Prostate gland (tissue), 2 donors: ENCODE measurements at regions not wholly inside any gene's neighbourhood (a gene's known extent, or its start where the extent isn't known, plus 50 kb on each side); places are given as distances from the start of the nearest gene placed in this dataset.

Experiments used
- DNase-seq: peaks from one replicate; pipeline ENCODE4 v3.0.0-alpha.2; 2019; ENCODE audit warnings: low spot score
- H3K27ac ChIP-seq, 2 donors: fragments of 200-600 bp; sonication (generic); 2 replicates each; pipeline ENCODE4 v1.5.1; 2017 to 2019
- H3K27me3 ChIP-seq: fragments of 200-600 bp; sonication (generic); replicated peaks from 2 replicates; pipeline ENCODE4 v1.5.1; 2019; ENCODE audit not compliant: insufficient read depth
- H3K36me3 ChIP-seq, 2 donors: fragments of 200-600 bp; sonication (generic); 1 replicate in 1 of 2; 2 replicates in 1 of 2; pipeline versions ENCODE4 v1.5.1 to v1.8.1; 2017 to 2019
- H3K4me1 ChIP-seq: fragments of 200-600 bp; sonication (generic); replicated peaks from 2 replicates; pipeline ENCODE4 v1.5.1; 2019
- H3K4me3 ChIP-seq, 2 donors: fragments of 200-600 bp; sonication (generic); 2 replicates each; pipeline ENCODE4 v1.5.1; 2017 to 2019
- H3K9me3 ChIP-seq: fragments of 200-600 bp; sonication (generic); 2 replicates; pipeline ENCODE4 v1.5.1; 2017
- CTCF ChIP-seq, 4 experiments: fragments of 200-600 bp in 2 of 4; fragments of 450-650 bp in 2 of 4; sonication (generic) in 2 of 4; IDR thresholded peaks; 1 replicate in 3 of 4; 2 replicates in 1 of 4; pipeline ENCODE4 v1.5.1; 2016 to 2019; ENCODE audit warnings: antibody characterized with exemption in 4 of 4, mild to moderate bottlenecking in 2 of 4, moderate library complexity in 2 of 4
- POLR2A ChIP-seq: fragments of 450-650 bp; IDR thresholded peaks from one replicate; pipeline ENCODE4 v1.6.1; 2016; ENCODE audit warnings: antibody characterized with exemption, mild to moderate bottlenecking
- POLR2AphosphoS5 ChIP-seq: sonication (generic); formaldehyde crosslinking; IDR thresholded peaks from one replicate; pipeline ENCODE4 v1.6.1; 2017; ENCODE audit warnings: antibody characterized with exemption
- WGBS: methylation state at CpG from one replicate; pipeline ENCODE4 v1.1.5; 2018; 5-methylcytosine and 5-hydroxymethylcytosine counted together
- intact Hi-C: fragments of 100-400 bp; cut with DNase I; formaldehyde crosslinking; loops from one replicate; pipeline ENCODE4 v1.14.2; 2022

DNA sequence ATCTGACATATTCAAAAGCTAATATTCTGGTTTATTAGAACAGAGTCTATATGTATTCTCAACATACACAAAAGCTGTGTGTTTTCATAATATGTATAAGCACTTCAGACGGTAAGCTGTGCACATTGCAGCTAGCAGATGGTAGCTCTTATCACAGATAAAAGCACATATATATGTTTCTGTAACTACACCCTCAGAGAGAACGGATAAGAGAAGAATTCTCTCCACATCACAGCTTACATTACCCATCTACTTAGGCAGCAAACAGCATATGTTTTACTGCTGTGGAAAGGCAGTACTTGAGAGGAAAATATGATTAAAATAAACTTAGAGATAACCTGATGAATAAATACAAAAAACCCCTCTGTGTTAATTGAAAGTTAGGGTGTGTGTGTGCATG lies 450.9 kb upstream of the ZNF608 start:
- Histone ChIP-seq H3K4me3 (no peak overlapping the region), H3K27ac (no peak overlapping the region), H3K9me3 (no peaks in the 10 kb centered on the region), H3K36me3 (no peaks in the 10 kb centered on the region), H3K27me3 (no peaks in the 10 kb centered on the region), H3K4me1 (no peaks in the 10 kb centered on the region)
- DNase-seq = no peak
- intact Hi-C loops = no loop called here
- no peak for TF ChIP-seq POLR2AphosphoS5
- WGBS = 79% methylated on average over 2 of the region's 2 CpGs

DNA sequence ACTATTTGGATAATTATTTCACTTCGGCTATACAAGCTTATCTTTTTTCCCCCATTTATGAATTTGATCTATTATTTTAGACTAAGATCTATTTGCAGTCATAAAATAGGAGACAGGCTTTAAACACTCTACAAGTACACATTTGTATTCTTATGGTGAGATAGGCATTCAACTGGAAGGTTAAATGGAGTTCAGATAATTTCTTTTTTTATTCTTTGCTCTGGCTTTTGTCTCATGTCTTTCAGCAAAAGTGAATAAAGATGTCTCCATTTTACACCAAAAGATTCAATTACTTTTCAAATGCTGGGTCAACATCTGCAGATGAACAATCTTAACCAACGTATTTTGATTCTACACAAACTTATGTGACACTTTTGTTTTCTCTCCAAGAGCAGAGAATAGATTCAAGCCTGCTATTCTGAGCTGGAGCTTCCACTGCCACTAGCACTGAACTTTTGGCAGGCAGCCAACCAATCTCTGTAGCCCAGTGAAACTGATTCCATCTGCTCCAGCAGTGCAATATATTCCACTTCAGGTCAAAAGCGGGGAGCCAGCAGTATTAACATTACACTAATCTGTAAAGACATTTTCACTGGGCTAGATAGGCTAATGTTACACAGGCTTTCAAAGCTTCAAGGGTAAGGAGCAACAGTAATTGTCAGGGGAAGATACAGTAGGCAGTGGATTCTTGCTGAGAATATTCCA lies 452.0 kb upstream of the ZNF608 start:
- intact Hi-C loops = no loop called here
- Histone ChIP-seq H3K9me3 (no peaks in the 10 kb centered on the region), H3K36me3 (no peaks in the 10 kb centered on the region), H3K4me1 (no peaks in the 10 kb centered on the region), H3K27me3 (no peaks in the 10 kb centered on the region), H3K27ac (no peak overlapping the region), H3K4me3 (no peak overlapping the region)
- 16% methylated on average over 3 of the region's 3 CpGs for WGBS
- DNase-seq = peak; percentile 74
- no peak for TF ChIP-seq CTCF (IDR thresholded peaks at IDR 0.05)
- peak; percentile 35 for TF ChIP-seq POLR2AphosphoS5
- no peak for TF ChIP-seq POLR2A

DNA sequence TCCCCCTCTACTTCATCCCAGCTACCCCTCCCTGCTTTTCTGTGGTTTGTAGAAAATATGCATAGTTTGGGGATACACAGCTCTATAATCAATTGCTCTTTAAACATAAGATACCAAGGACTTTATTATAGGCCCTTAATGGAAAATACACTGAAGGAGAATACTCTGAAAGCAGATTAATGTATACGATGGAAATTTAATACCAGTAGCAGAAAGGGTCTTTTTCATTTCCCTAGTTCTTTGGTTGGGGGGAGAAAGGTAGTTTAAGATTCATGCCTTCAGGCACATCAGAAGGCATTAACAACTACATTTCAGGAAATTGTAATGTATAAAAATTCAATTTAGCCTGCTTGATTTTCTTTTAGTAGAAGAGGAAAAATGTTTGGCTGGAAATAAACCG lies 452.9 kb upstream of the ZNF608 start:
- WGBS = 89% methylated on average over 2 of the region's 2 CpGs

DNA sequence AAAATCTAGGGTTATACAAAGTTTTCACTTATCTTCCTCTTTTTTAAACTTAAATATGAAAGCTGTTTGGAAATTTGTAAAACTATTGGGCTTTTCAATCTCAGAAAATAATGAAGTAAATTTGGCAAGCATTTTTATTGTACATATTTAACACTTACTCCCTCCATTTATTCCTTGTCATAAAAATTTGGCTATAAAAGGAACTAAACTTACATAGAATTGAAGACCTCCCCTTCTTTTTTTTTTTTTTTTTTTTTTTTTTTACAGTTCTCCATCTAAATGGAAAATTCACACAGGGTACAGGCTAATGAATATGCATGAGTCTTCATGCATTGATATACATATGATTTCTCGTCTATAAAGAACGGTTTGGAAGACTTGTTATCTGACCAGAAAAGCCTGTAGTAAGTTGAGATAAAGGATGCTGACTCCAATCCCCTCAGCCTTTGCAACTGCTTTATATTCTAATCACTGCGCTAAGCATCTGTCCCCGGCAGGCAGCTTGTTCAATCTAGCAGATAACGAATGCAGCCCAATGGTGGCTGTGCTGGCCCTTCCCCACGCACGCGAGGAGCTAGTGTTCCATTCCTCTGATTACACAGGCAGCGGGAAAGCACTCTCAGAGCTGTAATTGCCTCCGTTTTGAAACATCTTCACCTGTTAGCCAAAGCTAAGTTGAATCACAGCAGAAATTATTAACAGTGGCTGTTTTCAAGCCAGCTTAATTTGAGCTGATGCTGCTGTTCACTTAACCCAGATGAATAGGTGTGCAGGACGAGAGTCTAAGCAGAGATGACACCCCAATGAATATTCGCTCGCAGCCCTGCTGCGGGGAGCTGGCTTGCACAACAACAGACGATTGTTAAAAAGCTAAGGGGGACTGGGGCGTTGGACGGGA lies 453.8 kb upstream of the ZNF608 start:
- Histone ChIP-seq H3K4me1 (no peaks in the 10 kb centered on the region), H3K36me3 (no peaks in the 10 kb centered on the region), H3K27me3 (no peaks in the 10 kb centered on the region), H3K4me3 (no peak overlapping the region), H3K27ac (no peak overlapping the region), H3K9me3 (no peaks in the 10 kb centered on the region)
- TF ChIP-seq POLR2AphosphoS5 (no peak), POLR2A (no peak)
- WGBS = 32% methylated on average over 17 of the region's 17 CpGs
- DNase-seq = no peak
- intact Hi-C loops = no loop called here

More for the DNA sequence above, 452.9 kb upstream of the ZNF608 start:
- Histone ChIP-seq H3K4me1 (no peaks in the 10 kb centered on the region), H3K27ac (no peak overlapping the region), H3K27me3 (no peaks in the 10 kb centered on the region), H3K9me3 (no peaks in the 10 kb centered on the region), H3K4me3 (no peak overlapping the region), H3K36me3 (no peaks in the 10 kb centered on the region)
- no peak for TF ChIP-seq CTCF (IDR thresholded peaks at IDR 0.05)
- TF ChIP-seq POLR2AphosphoS5 = no peak
- TF ChIP-seq POLR2A = no peak
- intact Hi-C loops = no loop called here
- no peak for DNase-seq

GRCh38 chr5:125200866-125201373 lies 454.5 kb upstream of the ZNF608 start:
- DNase-seq = no peak
- H3K4me3 ChIP-seq = no peak overlapping the region
- WGBS = 67% methylated on average over 5 of the region's 5 CpGs
- H3K27me3 ChIP-seq = no peaks in the 10 kb centered on the region
- H3K36me3 ChIP-seq = no peaks in the 10 kb centered on the region
- H3K27ac ChIP-seq = no peak overlapping the region
- intact Hi-C loops = no loop called here
- H3K4me1 ChIP-seq = no peaks in the 10 kb centered on the region
- no peak for TF ChIP-seq CTCF (IDR thresholded peaks at IDR 0.05)
- TF ChIP-seq POLR2A = no peak
- TF ChIP-seq POLR2AphosphoS5 = no peak
- no peaks in the 10 kb centered on the region for H3K9me3 ChIP-seq
